ENCODE measurements at regions not wholly inside any gene's neighbourhood (a gene's known extent, or its start where the extent isn't known, plus 50 kb on each side); places are given as distances from the start of the nearest gene placed in this dataset.

- H3K4me3 ChIP-seq (ENCODE audit: low read depth, low read length), result no peak overlapping the region
- H3K79me2 ChIP-seq, result no peaks in the 10 kb centered on the region
These were observed 301.1 kb upstream of the GOLIM4 start for GRCh38 chr3:168396861-168397260.

GRCh38 chr3:168395551-168395950 is 299.8 kb upstream of the GOLIM4 start:
- no peak for TF ChIP-seq CTCF (IDR thresholded peaks at IDR 0.05)
- Histone ChIP-seq H3K4me1 (no peaks in the 10 kb centered on the region), H3K9me3 (ENCODE audit: control insufficient read depth, low read length) (no peaks in the 10 kb centered on the region), H2AFZ (no peak overlapping the region), H3K79me2 (no peaks in the 10 kb centered on the region), H3K4me3 (ENCODE audit: low read depth, low read length) (no peak overlapping the region), H3K36me3 (ENCODE audit: control insufficient read depth, insufficient read depth, low read length) (no peaks in the 10 kb centered on the region), H3K9ac (no peak overlapping the region), H3K27ac (no peak overlapping the region), H3K4me2 (ENCODE audit: low read length) (no peak overlapping the region), H3K27me3 (ENCODE audit: control insufficient read depth, insufficient read depth, low read length) (no peaks in the 10 kb centered on the region)

More at GRCh38 chr3:168396861-168397260, 301.1 kb upstream of the GOLIM4 start:
- no peak for TF ChIP-seq CTCF (IDR thresholded peaks at IDR 0.05)
- Histone ChIP-seq H2AFZ (no peak overlapping the region), H3K4me2 (ENCODE audit: low read length) (no peak overlapping the region), H3K27ac (no peak overlapping the region), H3K9ac (no peak overlapping the region), H3K27me3 (ENCODE audit: control insufficient read depth, insufficient read depth, low read length) (no peaks in the 10 kb centered on the region), H3K36me3 (ENCODE audit: control insufficient read depth, insufficient read depth, low read length) (no peaks in the 10 kb centered on the region), H3K9me3 (ENCODE audit: control insufficient read depth, low read length) (no peaks in the 10 kb centered on the region), H3K4me1 (no peaks in the 10 kb centered on the region)

GRCh38 chr3:168394439-168394838 is 298.7 kb upstream of the GOLIM4 start:
- H3K27ac ChIP-seq, result no peak overlapping the region
- no peaks in the 10 kb centered on the region for H3K79me2 ChIP-seq
- no peak overlapping the region for H3K4me3 ChIP-seq (ENCODE audit: low read depth, low read length)
- no peaks in the 10 kb centered on the region for H3K9me3 ChIP-seq (ENCODE audit: control insufficient read depth, low read length)
- H3K4me2 ChIP-seq (ENCODE audit: low read length), result no peak overlapping the region
- H2AFZ ChIP-seq, result no peak overlapping the region
- no peak overlapping the region for H3K9ac ChIP-seq
- H3K36me3 ChIP-seq (ENCODE audit: control insufficient read depth, insufficient read depth, low read length), result no peaks in the 10 kb centered on the region
- no peak for TF ChIP-seq CTCF (IDR thresholded peaks at IDR 0.05)
- no peaks in the 10 kb centered on the region for H3K4me1 ChIP-seq
- no peaks in the 10 kb centered on the region for H3K27me3 ChIP-seq (ENCODE audit: control insufficient read depth, insufficient read depth, low read length)

GRCh38 chr3:168386301-168386700 is 290.6 kb upstream of the GOLIM4 start:
- Histone ChIP-seq H2AFZ (no peak overlapping the region), H3K4me1 (no peaks in the 10 kb centered on the region), H3K9ac (no peak overlapping the region), H3K27me3 (ENCODE audit: control insufficient read depth, insufficient read depth, low read length) (no peaks in the 10 kb centered on the region), H3K36me3 (ENCODE audit: control insufficient read depth, insufficient read depth, low read length) (no peaks in the 10 kb centered on the region), H3K4me2 (ENCODE audit: low read length) (no peak overlapping the region), H3K4me3 (ENCODE audit: low read depth, low read length) (no peak overlapping the region), H3K79me2 (no peaks in the 10 kb centered on the region), H3K27ac (no peak overlapping the region), H3K9me3 (ENCODE audit: control insufficient read depth, low read length) (no peaks in the 10 kb centered on the region)
- no peak for TF ChIP-seq CTCF (IDR thresholded peaks at IDR 0.05)

GRCh38 chr3:168384990-168385389 is 289.3 kb upstream of the GOLIM4 start:
- H3K79me2 ChIP-seq, result no peaks in the 10 kb centered on the region
- no peak overlapping the region for H3K4me3 ChIP-seq (ENCODE audit: low read depth, low read length)
- H3K4me1 ChIP-seq, result no peaks in the 10 kb centered on the region
- no peaks in the 10 kb centered on the region for H3K36me3 ChIP-seq (ENCODE audit: control insufficient read depth, insufficient read depth, low read length)
- H3K27ac ChIP-seq, result no peak overlapping the region
- H3K9me3 ChIP-seq (ENCODE audit: control insufficient read depth, low read length), result no peaks in the 10 kb centered on the region
- no peak overlapping the region for H3K9ac ChIP-seq
- no peak for TF ChIP-seq CTCF (IDR thresholded peaks at IDR 0.05)
- no peak overlapping the region for H3K4me2 ChIP-seq (ENCODE audit: low read length)
- no peaks in the 10 kb centered on the region for H3K27me3 ChIP-seq (ENCODE audit: control insufficient read depth, insufficient read depth, low read length)
- no peak overlapping the region for H2AFZ ChIP-seq

All from parathyroid adenoma (tissue), 2 donors.